A673 (cell line): ENCODE measurements at regions not wholly inside any gene's neighbourhood (a gene's known extent, or its start where the extent isn't known, plus 50 kb on each side); places are given as distances from the start of the nearest gene placed in this dataset.

ENCODE experiments used
- BruUV-seq: library from RNA; stranded (reverse); fragments of 400-500 nt; replicated peaks from 2 replicates; lab custom pipeline; 2021; lab: Mats Ljungman, UMichigan
- CTCF ChIA-PET: fragments of 300-600 bp; sonication (Branson Sonifier 250); formaldehyde crosslinking; loops from one replicate; lab custom pipeline; 2022; ENCODE audit warnings: antibody characterized with exemption; lab: Charles Lee
- POLR2A ChIA-PET: fragments of 300-600 bp; sonication (Branson Sonifier 250); formaldehyde crosslinking; loops from one replicate; lab custom pipeline; 2022; ENCODE audit warnings: antibody characterized with exemption; ENCODE audit not compliant: low non-redundant PET; lab: Charles Lee
- DNase-seq: peaks from one replicate; pipeline ENCODE4 v3.0.0-alpha.2; 2015; ENCODE audit warnings: low spot score
- H3K27ac ChIP-seq: fragments of 200-600 bp; sonication (generic); 2 replicates; pipeline ENCODE4 v1.5.1; 2016; ENCODE audit warnings: mixed run types, low read depth, mild to moderate bottlenecking, mixed read lengths, antibody characterized with exemption, low read length; ENCODE audit not compliant: poor library complexity, severe bottlenecking
- H3K27me3 ChIP-seq: fragments of 200-600 bp; sonication (generic); replicated peaks from 2 replicates; pipeline ENCODE4 v1.6.1; 2017; ENCODE audit warnings: mixed run types, low read depth, mild to moderate bottlenecking, mixed read lengths, antibody characterized with exemption, low read length; ENCODE audit not compliant: insufficient read depth, poor library complexity
- H3K36me3 ChIP-seq: fragments of 200-600 bp; sonication (generic); 2 replicates; pipeline ENCODE4 v1.6.1; 2016; ENCODE audit warnings: mixed run types, mild to moderate bottlenecking, mixed read lengths, antibody characterized with exemption, low read length; ENCODE audit not compliant: insufficient read depth, poor library complexity, severe bottlenecking
- H3K4me1 ChIP-seq: fragments of 200-600 bp; sonication (generic); 2 replicates; pipeline ENCODE4 v1.6.1; 2017; ENCODE audit warnings: mixed run types, mild to moderate bottlenecking, mixed read lengths, antibody characterized with exemption, low read length; ENCODE audit not compliant: insufficient read depth, poor library complexity, severe bottlenecking
- H3K4me3 ChIP-seq: fragments of 200-600 bp; sonication (generic); 2 replicates; pipeline ENCODE4 v1.5.1; 2016; ENCODE audit warnings: low read depth, mixed run types, mild to moderate bottlenecking, mixed read lengths, low read length; ENCODE audit not compliant: poor library complexity, severe bottlenecking
- H3K9me3 ChIP-seq: fragments of 200-600 bp; sonication (generic); 2 replicates; pipeline ENCODE4 v1.6.1; 2016; ENCODE audit warnings: mixed run types, low read depth, mild to moderate bottlenecking, mixed read lengths, antibody characterized with exemption, low read length; ENCODE audit not compliant: poor library complexity, severe bottlenecking
- CTCF ChIP-seq: fragments of 300-800, 200-600 bp; sonication (generic); conservative IDR thresholded peaks from 2 replicates; pipeline ENCODE4 v1.5.1; 2017; ENCODE audit warnings: low read depth, mild to moderate bottlenecking, antibody characterized with exemption, low read length, moderate library complexity, mixed read lengths
- EZH2 ChIP-seq: fragments of 200-600 bp; sonication (generic); IDR thresholded peaks from 2 replicates; pipeline ENCODE4 v1.6.1; 2017; ENCODE audit warnings: borderline replicate concordance, low read depth, mild to moderate bottlenecking, mixed read lengths, antibody characterized with exemption, low read length; ENCODE audit not compliant: poor library complexity, severe bottlenecking
- intact Hi-C: fragments of 100-400 bp; cut with micrococcal nuclease; formaldehyde crosslinking; loops from one replicate; pipeline ENCODE4 v1.10.0; 2022; ENCODE audit not compliant: unreplicated experiment

GRCh38 chr20:2238601-2239000 lies 57.2 kb upstream of the TGM3 start:
- ChIA-PET POLR2A (no interaction called here), CTCF (no interaction called here)
- no peaks in the 10 kb centered on the region for H3K9me3 ChIP-seq
- no peaks in the 10 kb centered on the region for H3K36me3 ChIP-seq
- intact Hi-C loops: no loop called here
- BruUV-seq: no TSS peak
- H3K4me3 ChIP-seq: no peak overlapping the region
- no peaks in the 10 kb centered on the region for H3K27me3 ChIP-seq
- peaks cover 7% of the 10 kb centered on the region for H3K4me1 ChIP-seq
- no peak overlapping the region for H3K27ac ChIP-seq
- TF ChIP-seq CTCF: no peak
- no peak for TF ChIP-seq EZH2
- DNase-seq: no peak

- no TSS peak for BruUV-seq
- Histone ChIP-seq H3K4me1 (no peaks in the 10 kb centered on the region), H3K36me3 (no peaks in the 10 kb centered on the region), H3K9me3 (no peaks in the 10 kb centered on the region), H3K27ac (no peak overlapping the region), H3K4me3 (no peak overlapping the region), H3K27me3 (no peaks in the 10 kb centered on the region)
- intact Hi-C loops: no loop called here
- CTCF ChIA-PET: no interaction called here
- POLR2A ChIA-PET: no interaction called here
- DNase-seq: no peak
- TF ChIP-seq EZH2 (no peak), CTCF (no peak)
These were observed 55.0 kb upstream of the TGM3 start for GRCh38 chr20:2240835-2241234.

- H3K9me3 ChIP-seq: no peaks in the 10 kb centered on the region
- BruUV-seq: no TSS peak
- TF ChIP-seq CTCF (no peak), EZH2 (no peak)
- H3K4me3 ChIP-seq: no peak overlapping the region
- ChIA-PET CTCF (no interaction called here), POLR2A (no interaction called here)
- H3K4me1 ChIP-seq: peaks cover 7% of the 10 kb centered on the region
- DNase-seq: no peak
- peaks cover 4% of the 10 kb centered on the region for H3K27me3 ChIP-seq
- intact Hi-C loops: no loop called here
- no peak overlapping the region for H3K27ac ChIP-seq
- H3K36me3 ChIP-seq: no peaks in the 10 kb centered on the region
These were observed 53.1 kb upstream of the TGM3 start for GRCh38 chr20:2242678-2243077.
